C4-2B (cell line): ENCODE measurements at regions not wholly inside any gene's neighbourhood (a gene's known extent, or its start where the extent isn't known, plus 50 kb on each side); places are given as distances from the start of the nearest gene placed in this dataset.

Experiments used
- CTCF ChIP-seq: fragments of 450-650 bp; conservative IDR thresholded peaks from 2 replicates; pipeline ENCODE4 v1.5.1; 2017; ENCODE audit warnings: mild to moderate bottlenecking
- ZFX ChIP-seq: fragments of 450-650 bp; IDR thresholded peaks from 2 replicates; pipeline ENCODE4 v1.6.1; 2017

DNA sequence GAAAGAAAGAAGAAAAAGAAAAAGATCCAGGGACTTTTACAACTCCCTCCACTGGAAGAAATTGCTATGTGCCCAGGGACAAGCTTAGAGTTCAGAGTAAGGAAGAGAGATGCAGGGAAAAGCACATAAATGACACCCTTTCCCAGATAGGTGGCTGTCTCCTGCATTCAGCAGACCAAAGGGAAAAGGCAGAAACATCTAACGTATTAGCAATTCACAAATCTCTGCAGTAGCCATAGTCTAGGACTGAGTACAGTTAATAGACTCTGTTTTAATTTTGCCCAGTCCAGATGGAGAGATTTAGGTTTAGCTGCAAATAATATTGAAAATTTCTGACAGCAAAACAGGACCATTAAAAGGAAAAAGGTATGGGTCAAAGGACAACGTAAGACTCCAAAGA lies 71.3 kb upstream of the TNFRSF21 start:
- TF ChIP-seq CTCF (no peak), ZFX (no peak)
